ENCODE measurements at regions not wholly inside any gene's neighbourhood (a gene's known extent, or its start where the extent isn't known, plus 50 kb on each side); places are given as distances from the start of the nearest gene placed in this dataset.

- TF ChIP-seq ZNF646 (CRISPR knock-in tag; IDR thresholded peaks at IDR 0.05) (peak; percentile 99), ZNF101 (CRISPR knock-in tag; IDR thresholded peaks at IDR 0.05; ENCODE audit: borderline replicate concordance, low read depth) (no peak), ZMYM2 (CRISPR knock-in tag; IDR thresholded peaks at IDR 0.05) (0 out of 2 replicates have a peak, but pooled peaks have one; percentile 28), PITX1 (CRISPR knock-in tag; IDR thresholded peaks at IDR 0.05) (peak; percentile 54; the same call in 1 of the 2 replicates), CREM (IDR thresholded peaks at IDR 0.05) (no peak), CREM (CRISPR knock-in tag; IDR thresholded peaks at IDR 0.05) (no peak), ZNF441 (CRISPR knock-in tag; IDR thresholded peaks at IDR 0.05; ENCODE audit: borderline replicate concordance) (peak; percentile 46; the same call in 1 of the 2 replicates), ZNF660 (CRISPR knock-in tag; IDR thresholded peaks at IDR 0.05; ENCODE audit: borderline replicate concordance, low read depth) (no peak), KAT8 (CRISPR knock-in tag; IDR thresholded peaks at IDR 0.05) (0 out of 2 replicates have a peak, but pooled peaks have one; percentile 33), GRHL1 (CRISPR knock-in tag; conservative IDR thresholded peaks at IDR 0.05) (no peak), SCMH1 (CRISPR knock-in tag; IDR thresholded peaks at IDR 0.05; ENCODE audit: borderline replicate concordance) (no peak), ZNF230 (CRISPR knock-in tag; IDR thresholded peaks at IDR 0.05) (no peak), ZNF207 (IDR thresholded peaks at IDR 0.05; ENCODE audit: borderline replicate concordance) (peak; percentile 40; the same call in 1 of the 2 replicates), GLI4 (CRISPR knock-in tag; IDR thresholded peaks at IDR 0.05; ENCODE audit: borderline replicate concordance) (no peak), HIVEP1 (CRISPR knock-in tag; IDR thresholded peaks at IDR 0.05) (no peak)
- TF ChIP-seq, protein P1, sequence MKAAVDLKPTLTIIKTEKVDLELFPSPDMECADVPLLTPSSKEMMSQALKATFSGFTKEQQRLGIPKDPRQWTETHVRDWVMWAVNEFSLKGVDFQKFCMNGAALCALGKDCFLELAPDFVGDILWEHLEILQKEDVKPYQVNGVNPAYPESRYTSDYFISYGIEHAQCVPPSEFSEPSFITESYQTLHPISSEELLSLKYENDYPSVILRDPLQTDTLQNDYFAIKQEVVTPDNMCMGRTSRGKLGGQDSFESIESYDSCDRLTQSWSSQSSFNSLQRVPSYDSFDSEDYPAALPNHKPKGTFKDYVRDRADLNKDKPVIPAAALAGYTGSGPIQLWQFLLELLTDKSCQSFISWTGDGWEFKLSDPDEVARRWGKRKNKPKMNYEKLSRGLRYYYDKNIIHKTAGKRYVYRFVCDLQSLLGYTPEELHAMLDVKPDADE (CRISPR knock-in tag; IDR thresholded peaks at IDR 0.05) = no peak
- TF ChIP-seq, protein P2, sequence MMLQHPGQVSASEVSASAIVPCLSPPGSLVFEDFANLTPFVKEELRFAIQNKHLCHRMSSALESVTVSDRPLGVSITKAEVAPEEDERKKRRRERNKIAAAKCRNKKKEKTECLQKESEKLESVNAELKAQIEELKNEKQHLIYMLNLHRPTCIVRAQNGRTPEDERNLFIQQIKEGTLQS (CRISPR knock-in tag; IDR thresholded peaks at IDR 0.05) = peak; percentile 62; the same call in 1 of the 2 replicates
- TF ChIP-seq, protein P3, sequence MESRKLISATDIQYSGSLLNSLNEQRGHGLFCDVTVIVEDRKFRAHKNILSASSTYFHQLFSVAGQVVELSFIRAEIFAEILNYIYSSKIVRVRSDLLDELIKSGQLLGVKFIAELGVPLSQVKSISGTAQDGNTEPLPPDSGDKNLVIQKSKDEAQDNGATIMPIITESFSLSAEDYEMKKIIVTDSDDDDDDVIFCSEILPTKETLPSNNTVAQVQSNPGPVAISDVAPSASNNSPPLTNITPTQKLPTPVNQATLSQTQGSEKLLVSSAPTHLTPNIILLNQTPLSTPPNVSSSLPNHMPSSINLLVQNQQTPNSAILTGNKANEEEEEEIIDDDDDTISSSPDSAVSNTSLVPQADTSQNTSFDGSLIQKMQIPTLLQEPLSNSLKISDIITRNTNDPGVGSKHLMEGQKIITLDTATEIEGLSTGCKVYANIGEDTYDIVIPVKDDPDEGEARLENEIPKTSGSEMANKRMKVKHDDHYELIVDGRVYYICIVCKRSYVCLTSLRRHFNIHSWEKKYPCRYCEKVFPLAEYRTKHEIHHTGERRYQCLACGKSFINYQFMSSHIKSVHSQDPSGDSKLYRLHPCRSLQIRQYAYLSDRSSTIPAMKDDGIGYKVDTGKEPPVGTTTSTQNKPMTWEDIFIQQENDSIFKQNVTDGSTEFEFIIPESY (CRISPR knock-in tag; IDR thresholded peaks at IDR 0.05) = 0 out of 2 replicates have a peak, but pooled peaks have one; percentile 7
Measured at GRCh38 chr7:155918720-155919390, 106.6 kb upstream of the SHH start (continued).

Measured in HepG2 (cell line).